ES-I3 (cell line): ENCODE measurements at regions not wholly inside any gene's neighbourhood (a gene's known extent, or its start where the extent isn't known, plus 50 kb on each side); places are given as distances from the start of the nearest gene placed in this dataset.
A peak's percentile ranks its signal among the peaks of the same experiment; 100 is the strongest.
"Not testable (repeated sequence)": the region's sequence is repeated elsewhere in the genome, so short reads cannot be mapped to it uniquely, and the experiment has no call there.

Experiments used
- H3K36me3 ChIP-seq: 2 replicates; pipeline ENCODE4 v1.6.1; 2013; ENCODE audit warnings: mild to moderate bottlenecking, low read length, control low read depth, moderate library complexity; ENCODE audit not compliant: insufficient read depth
- H3K4me1 ChIP-seq: 2 replicates; pipeline ENCODE4 v1.6.1; 2013; ENCODE audit warnings: mild to moderate bottlenecking, control low read depth, low read length; ENCODE audit not compliant: insufficient read depth
- H3K9ac ChIP-seq: 2 replicates; pipeline ENCODE4 v1.6.1; 2013; ENCODE audit warnings: low read depth, mild to moderate bottlenecking, low read length, moderate library complexity
- H3K9me3 ChIP-seq: 2 replicates; pipeline ENCODE4 v1.6.1; 2013; ENCODE audit warnings: mild to moderate bottlenecking, low read length, moderate library complexity; ENCODE audit not compliant: control insufficient read depth, insufficient read depth

- H3K9me3 ChIP-seq, H3K36me3 ChIP-seq, H3K4me1 ChIP-seq: not testable (repeated sequence)
- peak overlapping the region; percentile 47; the same call in 1 of the 2 replicates for H3K9ac ChIP-seq
Observed at GRCh38 chr17:45620468-45620867, 129.9 kb upstream of the PLEKHM1 start.

DNA sequence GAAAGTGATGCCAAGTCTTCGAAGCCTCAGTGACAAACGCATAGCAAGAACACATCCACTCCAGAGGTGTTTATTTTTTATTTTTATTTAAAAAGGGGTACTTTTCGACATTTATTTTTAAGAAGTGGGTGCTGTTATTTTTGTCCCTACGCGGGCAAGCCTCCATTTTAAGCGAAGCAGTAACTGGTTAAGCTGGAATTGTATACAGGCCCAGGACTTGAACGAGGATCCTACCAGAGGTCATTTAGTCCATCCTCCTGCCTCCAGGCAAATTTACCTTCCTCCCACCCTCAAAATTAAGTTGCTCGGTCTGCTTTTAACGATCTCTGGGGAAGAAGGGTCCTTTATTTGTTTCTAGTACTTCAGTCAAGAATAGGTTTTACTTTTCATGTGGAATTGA, 130.6 kb upstream of the PLEKHM1 start:
- not testable (repeated sequence) for H3K9me3 ChIP-seq, H3K4me1 ChIP-seq, H3K9ac ChIP-seq, H3K36me3 ChIP-seq

DNA sequence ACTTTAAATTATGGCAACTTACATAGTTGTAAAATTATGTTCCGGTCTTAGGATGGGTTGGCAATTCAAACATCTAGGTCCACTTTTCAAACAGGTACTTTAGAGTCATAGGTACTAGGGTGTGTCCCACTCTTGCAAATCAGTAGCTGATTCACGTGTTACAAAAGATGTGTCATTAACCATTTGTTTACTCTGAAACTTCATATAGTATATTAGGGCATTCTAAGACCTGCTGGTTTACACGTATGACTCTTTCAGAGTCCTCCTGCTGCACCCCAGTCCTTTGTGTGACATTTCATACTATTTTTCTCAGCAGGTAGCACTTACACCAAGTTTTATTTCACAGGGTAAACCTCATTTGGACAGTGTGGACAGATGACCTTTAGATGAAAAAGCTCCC, 131.8 kb upstream of the PLEKHM1 start:
- H3K9me3 ChIP-seq, H3K9ac ChIP-seq, H3K36me3 ChIP-seq, H3K4me1 ChIP-seq: not testable (repeated sequence)

DNA sequence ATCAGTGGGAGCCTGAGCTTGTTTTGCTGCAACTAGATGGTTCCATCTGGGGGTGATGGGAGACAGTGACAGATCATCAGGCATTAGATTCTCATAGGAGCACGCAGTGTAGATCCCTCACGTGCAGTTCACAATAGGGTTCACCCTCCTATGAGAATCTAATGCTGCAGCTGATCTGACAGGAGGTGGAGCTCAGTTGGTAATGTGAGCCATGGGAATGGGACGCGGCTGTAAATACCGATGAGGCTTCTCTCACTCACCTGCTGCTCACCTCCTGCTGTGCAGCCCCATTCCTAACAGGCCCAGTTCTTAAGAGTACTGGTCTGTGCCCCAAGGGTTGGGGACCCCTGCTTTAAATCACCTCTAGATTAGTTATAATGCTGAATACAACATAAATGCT, 137.5 kb upstream of the PLEKHM1 start:
- peaks cover 27% of the 10 kb centered on the region for H3K36me3 ChIP-seq
- H3K9ac ChIP-seq, result no peak overlapping the region
- no peaks in the 10 kb centered on the region for H3K4me1 ChIP-seq
- H3K9me3 ChIP-seq, result no peaks in the 10 kb centered on the region

- no peaks in the 10 kb centered on the region for H3K9me3 ChIP-seq
- no peak overlapping the region for H3K9ac ChIP-seq
- no peaks in the 10 kb centered on the region for H3K4me1 ChIP-seq
- H3K36me3 ChIP-seq, result peaks cover 37% of the 10 kb centered on the region
Observed at GRCh38 chr17:45631941-45632340, 141.4 kb upstream of the PLEKHM1 start.

- H3K36me3 ChIP-seq, result peaks cover 9% of the 10 kb centered on the region
- no peaks in the 10 kb centered on the region for H3K4me1 ChIP-seq
- H3K9me3 ChIP-seq, result no peaks in the 10 kb centered on the region
- H3K9ac ChIP-seq, result no peak overlapping the region
Observed at GRCh38 chr17:45639297-45639849, 144.7 kb upstream of the CRHR1 start.

DNA sequence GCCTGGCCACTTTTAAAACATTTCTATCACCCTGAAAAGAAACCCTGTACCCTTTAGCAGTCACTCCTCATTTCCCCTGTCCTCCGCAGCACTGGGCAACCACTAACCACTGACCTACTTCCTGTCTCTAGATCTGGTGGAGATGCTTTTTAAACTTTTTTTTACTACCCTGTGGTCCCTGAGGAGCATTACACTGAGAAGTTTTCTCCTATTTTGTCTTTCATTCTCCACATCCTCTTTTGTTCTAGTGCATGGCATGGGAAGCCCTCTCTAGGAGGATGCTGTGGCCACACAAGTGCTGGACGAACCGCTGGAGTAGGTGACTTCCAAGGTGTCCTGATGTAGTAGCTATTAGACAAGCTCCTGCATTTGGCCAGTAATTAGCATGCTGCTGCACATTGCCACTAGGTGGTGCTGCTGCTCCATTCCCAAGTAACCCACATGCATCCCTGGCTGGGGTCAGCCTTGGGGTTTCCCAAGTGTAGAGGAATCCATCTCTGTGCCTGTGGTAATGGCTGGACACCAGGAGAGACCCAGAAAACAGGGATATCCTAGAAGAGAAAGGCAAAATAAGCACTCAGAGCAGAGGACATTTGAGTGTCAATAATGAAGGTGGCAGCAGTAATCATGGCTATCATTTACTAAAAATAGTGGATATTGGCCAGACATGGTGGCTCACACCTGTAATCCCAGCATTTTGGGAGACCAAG, 143.8 kb upstream of the CRHR1 start:
- no peaks in the 10 kb centered on the region for H3K9me3 ChIP-seq
- peaks cover 9% of the 10 kb centered on the region for H3K36me3 ChIP-seq
- no peaks in the 10 kb centered on the region for H3K4me1 ChIP-seq
- no peak overlapping the region for H3K9ac ChIP-seq

- no peaks in the 10 kb centered on the region for H3K4me1 ChIP-seq
- no peaks in the 10 kb centered on the region for H3K9me3 ChIP-seq
- no peak overlapping the region for H3K9ac ChIP-seq
- no peaks in the 10 kb centered on the region; the same call in none of the 2 replicates for H3K36me3 ChIP-seq
Observed at GRCh38 chr17:45641541-45641940, 142.6 kb upstream of the CRHR1 start.

DNA sequence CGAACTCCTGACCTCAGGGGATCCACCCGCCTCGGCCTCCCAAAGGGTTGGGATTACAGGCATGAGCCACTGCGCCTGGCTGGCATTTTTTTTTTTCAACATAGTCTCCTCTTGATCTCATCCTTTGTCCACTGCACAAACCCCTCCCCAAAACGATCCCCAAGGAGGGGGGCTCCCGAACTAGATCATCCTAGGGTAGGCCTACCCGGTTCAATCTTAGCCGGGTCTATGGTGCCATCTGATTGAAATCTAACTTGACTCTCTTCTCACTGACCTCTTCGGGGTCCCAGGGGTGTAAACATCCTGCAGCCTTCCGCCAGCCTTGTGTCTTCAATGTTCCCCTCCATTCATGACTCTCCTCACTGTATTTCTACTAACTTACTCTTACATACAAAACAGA, 140.5 kb upstream of the CRHR1 start:
- Histone ChIP-seq H3K9ac (no peak overlapping the region), H3K4me1 (no peaks in the 10 kb centered on the region), H3K36me3 (no peaks in the 10 kb centered on the region; the same call in none of the 2 replicates), H3K9me3 (no peaks in the 10 kb centered on the region)

GRCh38 chr17:45644637-45645036, 139.5 kb upstream of the CRHR1 start:
- H3K9ac ChIP-seq, H3K4me1 ChIP-seq, H3K36me3 ChIP-seq, H3K9me3 ChIP-seq: not testable (repeated sequence)

- Histone ChIP-seq H3K4me1 (peaks cover 8% of the 10 kb centered on the region; the same call in 1 of the 2 replicates), H3K9me3 (no peaks in the 10 kb centered on the region), H3K9ac (no peak overlapping the region), H3K36me3 (no peaks in the 10 kb centered on the region)
Observed at GRCh38 chr17:45645330-45645729, 138.8 kb upstream of the CRHR1 start.

- no peaks in the 10 kb centered on the region for H3K9me3 ChIP-seq
- H3K4me1 ChIP-seq, result peaks cover 8% of the 10 kb centered on the region; the same call in 1 of the 2 replicates
- no peaks in the 10 kb centered on the region for H3K36me3 ChIP-seq
- no peak overlapping the region for H3K9ac ChIP-seq
Observed at GRCh38 chr17:45646288-45646988, 137.7 kb upstream of the CRHR1 start.

DNA sequence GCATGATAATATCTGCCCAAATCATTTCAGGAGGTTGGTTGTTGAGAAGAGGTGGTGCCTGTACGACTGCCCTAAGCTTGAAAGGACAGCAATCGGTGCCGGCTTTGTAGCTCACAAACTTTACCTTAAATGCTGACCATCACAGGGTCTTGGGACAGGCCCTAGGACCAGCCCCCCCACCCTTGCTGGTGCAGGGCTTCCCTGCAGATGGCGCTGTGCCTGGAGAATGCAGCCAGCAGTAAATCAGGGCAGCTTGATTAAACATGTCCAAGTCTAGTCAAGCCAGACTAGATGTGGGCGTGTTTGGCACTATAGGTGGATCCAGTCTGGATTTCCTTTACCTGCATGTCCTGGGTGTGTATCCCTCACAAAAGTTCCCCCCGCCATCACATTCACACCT, 135.5 kb upstream of the CRHR1 start:
- Histone ChIP-seq H3K9ac (no peak overlapping the region), H3K4me1 (peaks cover 8% of the 10 kb centered on the region; the same call in 1 of the 2 replicates), H3K9me3 (no peaks in the 10 kb centered on the region), H3K36me3 (no peaks in the 10 kb centered on the region)

- Histone ChIP-seq H3K9me3 (no peaks in the 10 kb centered on the region), H3K4me1 (peaks cover 8% of the 10 kb centered on the region; the same call in 1 of the 2 replicates), H3K9ac (no peak overlapping the region)
Observed at GRCh38 chr17:45649796-45650195, 134.3 kb upstream of the CRHR1 start.

GRCh38 chr17:45650561-45650960, 133.6 kb upstream of the CRHR1 start:
- Histone ChIP-seq H3K36me3 (no peaks in the 10 kb centered on the region), H3K9ac (no peak overlapping the region), H3K9me3 (no peaks in the 10 kb centered on the region), H3K4me1 (peaks cover 8% of the 10 kb centered on the region; the same call in 1 of the 2 replicates)

More at GRCh38 chr17:45649796-45650195, 134.3 kb upstream of the CRHR1 start:
- H3K36me3 ChIP-seq, result no peaks in the 10 kb centered on the region
